SIG-M5 (cell line): ENCODE measurements at regions not wholly inside any gene's neighbourhood (a gene's known extent, or its start where the extent isn't known, plus 50 kb on each side); places are given as distances from the start of the nearest gene placed in this dataset.

ENCODE experiments used
- DNase-seq: peaks from one replicate; lab custom pipeline; 2025; lab: John Stamatoyannopoulos, UW

GRCh38 chr15:58269455-58270414 is 131.6 kb downstream of the AQP9 start:
- no peak for DNase-seq

- DNase-seq, result no peak
These were observed 133.2 kb downstream of the AQP9 start for GRCh38 chr15:58271410-58271809.

GRCh38 chr15:58273104-58273503 is 134.9 kb downstream of the AQP9 start:
- DNase-seq, result no peak

- DNase-seq, result no peak
These were observed 136.7 kb downstream of the AQP9 start for GRCh38 chr15:58274885-58275284.

- no peak for DNase-seq
These were observed 137.6 kb downstream of the AQP9 start for GRCh38 chr15:58275785-58276184.

GRCh38 chr15:58276924-58277323 is 138.7 kb downstream of the AQP9 start:
- no peak for DNase-seq

GRCh38 chr15:58277333-58277732 is 139.2 kb downstream of the AQP9 start:
- DNase-seq, result no peak

- DNase-seq, result no peak
These were observed 140.9 kb downstream of the AQP9 start for GRCh38 chr15:58279106-58279505.

- DNase-seq, result no peak
These were observed 141.5 kb downstream of the AQP9 start for GRCh38 chr15:58279654-58280053.

GRCh38 chr15:58282060-58282708 is 144.0 kb downstream of the AQP9 start:
- no peak for DNase-seq

- DNase-seq, result no peak
These were observed 145.1 kb downstream of the AQP9 start for GRCh38 chr15:58283302-58283701.

GRCh38 chr15:58284293-58284692 is 146.1 kb downstream of the AQP9 start:
- DNase-seq, result no peak

GRCh38 chr15:58285212-58285920 is 146.4 kb upstream of the LIPC start:
- no peak for DNase-seq

- DNase-seq, result no peak
These were observed 145.9 kb upstream of the LIPC start for GRCh38 chr15:58285921-58286278.

GRCh38 chr15:58286523-58286922 is 145.3 kb upstream of the LIPC start:
- DNase-seq, result no peak

GRCh38 chr15:58287891-58288290 is 143.9 kb upstream of the LIPC start:
- no peak for DNase-seq

GRCh38 chr15:58288592-58288991 is 143.2 kb upstream of the LIPC start:
- no peak for DNase-seq

GRCh38 chr15:58291848-58292247 is 139.9 kb upstream of the LIPC start:
- DNase-seq, result no peak

- no peak for DNase-seq
These were observed 139.0 kb upstream of the LIPC start for GRCh38 chr15:58292751-58293175.

- DNase-seq, result no peak
These were observed 137.9 kb upstream of the LIPC start for GRCh38 chr15:58293622-58294550.

GRCh38 chr15:58294681-58295254 is 137.0 kb upstream of the LIPC start:
- no peak for DNase-seq
